AG10803 (cell line): ENCODE measurements at regions not wholly inside any gene's neighbourhood (a gene's known extent, or its start where the extent isn't known, plus 50 kb on each side); places are given as distances from the start of the nearest gene placed in this dataset.

Experiments
- DNase-seq: peaks from one replicate; pipeline ENCODE4 v3.0.0; 2010; ENCODE audit warnings: low read depth
- H3K4me3 ChIP-seq: 2 replicates; pipeline ENCODE4 v1.5.1; 2011; ENCODE audit warnings: mild to moderate bottlenecking, low read length, control low read depth
- CTCF ChIP-seq: conservative IDR thresholded peaks from 2 replicates; pipeline ENCODE4 v1.5.1; 2011; ENCODE audit warnings: mild to moderate bottlenecking, low read length, control low read depth, inconsistent platforms

- no peak for TF ChIP-seq CTCF
- H3K4me3 ChIP-seq = no peak overlapping the region
- DNase-seq = no peak
These were observed 214.8 kb upstream of the CTBP2 start for GRCh38 chr10:125375210-125375609.

- no peak for DNase-seq
- TF ChIP-seq CTCF = no peak
- H3K4me3 ChIP-seq = no peak overlapping the region
These were observed 213.2 kb upstream of the CTBP2 start for GRCh38 chr10:125373546-125373945.

GRCh38 chr10:125370578-125370977, 210.2 kb upstream of the CTBP2 start:
- no peak overlapping the region for H3K4me3 ChIP-seq
- TF ChIP-seq CTCF = no peak
- DNase-seq = no peak

GRCh38 chr10:125369382-125370326, 209.3 kb upstream of the CTBP2 start:
- DNase-seq = no peak
- TF ChIP-seq CTCF = no peak
- no peak overlapping the region for H3K4me3 ChIP-seq

- no peak for TF ChIP-seq CTCF
- DNase-seq = no peak
- no peak overlapping the region for H3K4me3 ChIP-seq
These were observed 207.8 kb upstream of the CTBP2 start for GRCh38 chr10:125368146-125368545.

- H3K4me3 ChIP-seq = no peak overlapping the region
- no peak for DNase-seq
- no peak for TF ChIP-seq CTCF
These were observed 203.4 kb upstream of the CTBP2 start for GRCh38 chr10:125363791-125364190.

- no peak for TF ChIP-seq CTCF
- H3K4me3 ChIP-seq = no peak overlapping the region
- DNase-seq = no peak
These were observed 202.6 kb upstream of the CTBP2 start for GRCh38 chr10:125362950-125363349.
